ENCODE measurements at regions not wholly inside any gene's neighbourhood (a gene's known extent, or its start where the extent isn't known, plus 50 kb on each side); places are given as distances from the start of the nearest gene placed in this dataset.

DNA sequence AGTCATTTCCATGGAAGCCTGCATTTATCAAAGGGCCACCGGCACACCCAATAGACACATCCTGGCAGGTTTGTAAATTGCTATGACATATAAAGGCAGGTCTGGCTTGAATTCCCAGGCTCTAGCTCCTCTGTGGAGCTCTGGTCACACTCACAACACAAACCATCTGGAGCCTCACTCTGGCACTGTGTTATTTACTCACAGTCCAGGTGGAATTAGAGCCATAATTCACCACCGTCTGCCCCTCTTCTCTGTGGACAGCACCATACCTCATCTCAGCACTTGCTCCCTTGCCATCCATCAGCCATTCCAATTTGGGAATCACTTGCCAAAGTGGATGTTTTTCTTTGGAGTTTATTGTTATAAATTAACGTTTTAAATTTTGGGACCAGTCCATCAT, 84.3 kb upstream of the OSR1 start:
- ATAC-seq (ENCODE audit: low read depth) (no peak), DNase-seq (ENCODE audit: low spot score) (no peak)
- Histone ChIP-seq H3K27ac (ENCODE audit: poor library complexity, severe bottlenecking) (no peak overlapping the region), H3K36me3 (ENCODE audit: low read depth) (no peaks in the 10 kb centered on the region), H3K27me3 (ENCODE audit: insufficient read depth, poor library complexity, severe bottlenecking) (no peaks in the 10 kb centered on the region), H3K4me3 (ENCODE audit: severe bottlenecking) (no peak overlapping the region), H3K4me1 (ENCODE audit: insufficient read depth, poor library complexity, severe bottlenecking) (no peaks in the 10 kb centered on the region), H3K9me3 (ENCODE audit: severe bottlenecking) (no peaks in the 10 kb centered on the region)
- no peak for TF ChIP-seq CTCF (IDR thresholded peaks at IDR 0.05; ENCODE audit: poor library complexity, severe bottlenecking)

DNA sequence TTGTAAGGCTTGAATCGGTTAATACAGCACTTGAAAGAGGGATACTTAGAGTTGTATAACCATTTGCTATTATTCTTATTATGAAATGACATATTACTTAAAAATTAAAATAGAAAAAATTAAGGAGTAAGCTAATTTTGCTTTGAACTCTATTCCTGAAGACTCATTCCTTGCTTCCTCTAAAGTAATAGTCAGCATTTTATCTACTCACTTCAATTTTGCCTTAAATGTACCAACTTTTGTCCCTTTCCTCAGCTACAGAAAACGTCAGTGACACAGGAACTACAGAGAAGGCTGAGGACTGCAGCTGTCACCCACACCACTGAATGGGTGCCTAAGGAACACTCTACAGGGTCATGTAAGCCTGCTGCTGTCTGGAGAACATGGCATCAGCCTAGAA, 80.7 kb upstream of the OSR1 start:
- no peaks in the 10 kb centered on the region for H3K9me3 ChIP-seq (ENCODE audit: severe bottlenecking)
- no peaks in the 10 kb centered on the region for H3K4me1 ChIP-seq (ENCODE audit: insufficient read depth, poor library complexity, severe bottlenecking)
- no peak for TF ChIP-seq CTCF (IDR thresholded peaks at IDR 0.05; ENCODE audit: poor library complexity, severe bottlenecking)
- ATAC-seq (ENCODE audit: low read depth) (no peak), DNase-seq (ENCODE audit: low spot score) (no peak)
- H3K27me3 ChIP-seq (ENCODE audit: insufficient read depth, poor library complexity, severe bottlenecking), result no peaks in the 10 kb centered on the region
- no peak overlapping the region for H3K4me3 ChIP-seq (ENCODE audit: severe bottlenecking)
- no peaks in the 10 kb centered on the region for H3K36me3 ChIP-seq (ENCODE audit: low read depth)
- no peak overlapping the region for H3K27ac ChIP-seq (ENCODE audit: poor library complexity, severe bottlenecking)

- H3K9me3 ChIP-seq (ENCODE audit: severe bottlenecking), result no peaks in the 10 kb centered on the region
- H3K36me3 ChIP-seq (ENCODE audit: low read depth), result no peaks in the 10 kb centered on the region
- H3K27ac ChIP-seq (ENCODE audit: poor library complexity, severe bottlenecking), result no peak overlapping the region
- no peak for TF ChIP-seq CTCF (IDR thresholded peaks at IDR 0.05; ENCODE audit: poor library complexity, severe bottlenecking)
- H3K4me1 ChIP-seq (ENCODE audit: insufficient read depth, poor library complexity, severe bottlenecking), result no peaks in the 10 kb centered on the region
- ATAC-seq (ENCODE audit: low read depth) (no peak), DNase-seq (ENCODE audit: low spot score) (no peak)
- H3K4me3 ChIP-seq (ENCODE audit: severe bottlenecking), result no peak overlapping the region
- no peaks in the 10 kb centered on the region for H3K27me3 ChIP-seq (ENCODE audit: insufficient read depth, poor library complexity, severe bottlenecking)
These were observed 77.4 kb upstream of the OSR1 start for GRCh38 chr2:19435815-19436214.

GRCh38 chr2:19434413-19434812, 76.0 kb upstream of the OSR1 start:
- DNase-seq (ENCODE audit: low spot score), result no peak
- no peak overlapping the region for H3K27ac ChIP-seq (ENCODE audit: poor library complexity, severe bottlenecking)
- H3K9me3 ChIP-seq (ENCODE audit: severe bottlenecking), result no peaks in the 10 kb centered on the region
- H3K4me1 ChIP-seq (ENCODE audit: insufficient read depth, poor library complexity, severe bottlenecking), result no peaks in the 10 kb centered on the region
- ATAC-seq (ENCODE audit: low read depth), result no peak
- H3K36me3 ChIP-seq (ENCODE audit: low read depth), result no peaks in the 10 kb centered on the region
- H3K4me3 ChIP-seq (ENCODE audit: severe bottlenecking), result no peak overlapping the region
- no peak for TF ChIP-seq CTCF (IDR thresholded peaks at IDR 0.05; ENCODE audit: poor library complexity, severe bottlenecking)
- H3K27me3 ChIP-seq (ENCODE audit: insufficient read depth, poor library complexity, severe bottlenecking), result no peaks in the 10 kb centered on the region

GRCh38 chr2:19426941-19427340, 68.5 kb upstream of the OSR1 start:
- Histone ChIP-seq H3K36me3 (ENCODE audit: low read depth) (no peaks in the 10 kb centered on the region), H3K27ac (ENCODE audit: poor library complexity, severe bottlenecking) (no peak overlapping the region), H3K9me3 (ENCODE audit: severe bottlenecking) (no peaks in the 10 kb centered on the region), H3K27me3 (ENCODE audit: insufficient read depth, poor library complexity, severe bottlenecking) (no peaks in the 10 kb centered on the region), H3K4me1 (ENCODE audit: insufficient read depth, poor library complexity, severe bottlenecking) (peaks cover 3% of the 10 kb centered on the region), H3K4me3 (ENCODE audit: severe bottlenecking) (no peak overlapping the region)
- TF ChIP-seq CTCF (IDR thresholded peaks at IDR 0.05; ENCODE audit: poor library complexity, severe bottlenecking), result no peak
- ATAC-seq (ENCODE audit: low read depth) (no peak), DNase-seq (ENCODE audit: low spot score) (no peak)

Data from RWPE2 (cell line).